Mammary epithelial cell (primary cell): ENCODE measurements at regions not wholly inside any gene's neighbourhood (a gene's known extent, or its start where the extent isn't known, plus 50 kb on each side); places are given as distances from the start of the nearest gene placed in this dataset.

Experiments
- EZH2 ChIP-seq: IDR thresholded peaks from 2 replicates; pipeline ENCODE4 v1.6.1; 2012; ENCODE audit warnings: low read length, inconsistent platforms, borderline replicate concordance
- TF ChIP-seq, protein P1 (sequence below), 2 donors: IDR thresholded peaks in 1 of 2; conservative IDR thresholded peaks in 1 of 2; 2 replicates each; pipeline ENCODE4 v1.5.1; 2011 to 2012; ENCODE audit warnings: inconsistent platforms in 2 of 2, low read length in 2 of 2, mild to moderate bottlenecking in 2 of 2, control low read depth in 1 of 2, low read depth in 1 of 2; ENCODE audit not compliant: insufficient read depth in 1 of 2; ENCODE audit errors: extremely low read depth in 1 of 2

GRCh38 chr22:48823941-48824340 is 1003.7 kb downstream of the BRD1 start:
- no peak for TF ChIP-seq EZH2
- TF ChIP-seq, protein P1, sequence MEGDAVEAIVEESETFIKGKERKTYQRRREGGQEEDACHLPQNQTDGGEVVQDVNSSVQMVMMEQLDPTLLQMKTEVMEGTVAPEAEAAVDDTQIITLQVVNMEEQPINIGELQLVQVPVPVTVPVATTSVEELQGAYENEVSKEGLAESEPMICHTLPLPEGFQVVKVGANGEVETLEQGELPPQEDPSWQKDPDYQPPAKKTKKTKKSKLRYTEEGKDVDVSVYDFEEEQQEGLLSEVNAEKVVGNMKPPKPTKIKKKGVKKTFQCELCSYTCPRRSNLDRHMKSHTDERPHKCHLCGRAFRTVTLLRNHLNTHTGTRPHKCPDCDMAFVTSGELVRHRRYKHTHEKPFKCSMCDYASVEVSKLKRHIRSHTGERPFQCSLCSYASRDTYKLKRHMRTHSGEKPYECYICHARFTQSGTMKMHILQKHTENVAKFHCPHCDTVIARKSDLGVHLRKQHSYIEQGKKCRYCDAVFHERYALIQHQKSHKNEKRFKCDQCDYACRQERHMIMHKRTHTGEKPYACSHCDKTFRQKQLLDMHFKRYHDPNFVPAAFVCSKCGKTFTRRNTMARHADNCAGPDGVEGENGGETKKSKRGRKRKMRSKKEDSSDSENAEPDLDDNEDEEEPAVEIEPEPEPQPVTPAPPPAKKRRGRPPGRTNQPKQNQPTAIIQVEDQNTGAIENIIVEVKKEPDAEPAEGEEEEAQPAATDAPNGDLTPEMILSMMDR (conservative IDR thresholded peaks at IDR 0.05 in 1 of 2, IDR thresholded peaks at IDR 0.05 in 1 of 2; ENCODE audit: extremely low read depth in 1 of 2, insufficient read depth in 1 of 2, low read depth in 1 of 2, low read length in 2 of 2): no peak
